ENCODE measurements at regions not wholly inside any gene's neighbourhood (a gene's known extent, or its start where the extent isn't known, plus 50 kb on each side); places are given as distances from the start of the nearest gene placed in this dataset.

GRCh38 chr14:54310151-54310850, 86.5 kb upstream of the CDKN3 start:
- DNase-seq (ENCODE audit: low spot score), result no peak
- TF ChIP-seq CTCF (IDR thresholded peaks at IDR 0.05; ENCODE audit: extremely low read depth, missing control alignments), result no peak

GRCh38 chr14:54310851-54311228, 86.0 kb upstream of the CDKN3 start:
- no peak for DNase-seq (ENCODE audit: low spot score)
- TF ChIP-seq CTCF (IDR thresholded peaks at IDR 0.05; ENCODE audit: extremely low read depth, missing control alignments), result no peak

- DNase-seq (ENCODE audit: low spot score), result no peak
- no peak for TF ChIP-seq CTCF (IDR thresholded peaks at IDR 0.05; ENCODE audit: extremely low read depth, missing control alignments)
Observed at GRCh38 chr14:54312166-54312801, 84.5 kb upstream of the CDKN3 start.

GRCh38 chr14:54314365-54315104, 82.3 kb upstream of the CDKN3 start:
- DNase-seq (ENCODE audit: low spot score), result no peak
- no peak for TF ChIP-seq CTCF (IDR thresholded peaks at IDR 0.05; ENCODE audit: extremely low read depth, missing control alignments)

GRCh38 chr14:54316652-54317051, 80.2 kb upstream of the CDKN3 start:
- no peak for TF ChIP-seq CTCF (IDR thresholded peaks at IDR 0.05; ENCODE audit: extremely low read depth, missing control alignments)
- DNase-seq (ENCODE audit: low spot score), result no peak

- TF ChIP-seq CTCF (IDR thresholded peaks at IDR 0.05; ENCODE audit: extremely low read depth, missing control alignments), result no peak
- DNase-seq (ENCODE audit: low spot score), result no peak
Observed at GRCh38 chr14:54317391-54317790, 79.4 kb upstream of the CDKN3 start.

GRCh38 chr14:54322246-54322645, 74.6 kb upstream of the CDKN3 start:
- no peak for DNase-seq (ENCODE audit: low spot score)
- no peak for TF ChIP-seq CTCF (IDR thresholded peaks at IDR 0.05; ENCODE audit: extremely low read depth, missing control alignments)
